SK-N-MC (cell line): ENCODE measurements at regions not wholly inside any gene's neighbourhood (a gene's known extent, or its start where the extent isn't known, plus 50 kb on each side); places are given as distances from the start of the nearest gene placed in this dataset.

Experiments used
- DNase-seq: peaks from one replicate; pipeline ENCODE4 v3.0.0-alpha.2; 2011; ENCODE audit warnings: low read depth, low spot score
- H3K27ac ChIP-seq: fragments of 200-600 bp; sonication (generic); 2 replicates; pipeline ENCODE4 v1.5.1; 2016; ENCODE audit warnings: mixed run types
- H3K36me3 ChIP-seq: fragments of 200-600 bp; sonication (generic); 2 replicates; pipeline ENCODE4 v1.6.1; 2017; ENCODE audit warnings: antibody characterized with exemption, low read length, mixed read lengths; ENCODE audit not compliant: insufficient read depth
- H3K4me3 ChIP-seq: fragments of 200-600 bp; sonication (generic); 2 replicates; pipeline ENCODE4 v1.5.1; 2016
- H3K9ac ChIP-seq: fragments of 200-600 bp; sonication (generic); 2 replicates; pipeline ENCODE4 v1.8.0; 2017; ENCODE audit warnings: mixed run types, mixed read lengths; ENCODE audit not compliant: insufficient read length
- H3K9me3 ChIP-seq: fragments of 200-600 bp; sonication (generic); 2 replicates; pipeline ENCODE4 v1.6.1; 2017; ENCODE audit warnings: low read depth, mild to moderate bottlenecking, antibody characterized with exemption, low read length, moderate library complexity, mixed read lengths
- EZH2 ChIP-seq: fragments of 200-600 bp; sonication (generic); IDR thresholded peaks from one replicate; pipeline ENCODE4 v1.6.1; 2017; ENCODE audit warnings: antibody characterized with exemption
- FOXP2 ChIP-seq: optimal IDR thresholded peaks from 2 replicates; pipeline ENCODE3; 2011; ENCODE audit warnings: mild to moderate bottlenecking, moderate library complexity; ENCODE audit not compliant: insufficient read depth; ENCODE audit errors: extremely low read length, control extremely low read depth
- POLR2AphosphoS5 ChIP-seq: IDR thresholded peaks from 2 replicates; pipeline ENCODE4 v1.6.1; 2012; ENCODE audit warnings: mild to moderate bottlenecking, low read depth, low read length, borderline replicate concordance

DNA sequence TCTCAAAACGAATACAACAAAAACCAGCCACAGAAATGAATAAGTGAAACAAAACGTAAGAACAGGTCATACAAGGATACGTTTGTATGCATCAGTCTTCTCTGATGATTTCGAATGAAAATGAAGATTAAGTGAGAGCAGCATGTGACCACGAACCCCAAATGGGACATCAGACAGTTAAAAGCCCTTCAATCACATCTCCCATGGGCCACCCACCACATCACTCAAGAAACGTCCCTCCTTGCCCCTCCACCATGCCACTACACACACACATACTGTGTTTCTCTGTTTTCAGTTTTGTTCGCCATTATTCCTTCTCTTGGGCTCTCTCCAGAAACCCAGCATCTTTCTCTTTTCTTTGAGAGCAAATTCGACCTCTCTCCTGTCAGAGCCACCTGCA lies 355.6 kb upstream of the KAZN start:
- no peak overlapping the region for H3K9ac ChIP-seq
- no peaks in the 10 kb centered on the region for H3K9me3 ChIP-seq
- H3K36me3 ChIP-seq: no peaks in the 10 kb centered on the region
- no peak overlapping the region for H3K4me3 ChIP-seq
- TF ChIP-seq EZH2 (no peak), FOXP2 (no peak), POLR2AphosphoS5 (no peak)
- no peak overlapping the region for H3K27ac ChIP-seq
- DNase-seq: no peak

- Histone ChIP-seq H3K9me3 (no peaks in the 10 kb centered on the region), H3K4me3 (no peak overlapping the region), H3K27ac (no peak overlapping the region), H3K9ac (no peak overlapping the region), H3K36me3 (no peaks in the 10 kb centered on the region)
- TF ChIP-seq EZH2 (no peak), FOXP2 (no peak), POLR2AphosphoS5 (no peak)
- no peak for DNase-seq
These were observed 352.5 kb upstream of the KAZN start for GRCh38 chr1:14245954-14246353.

GRCh38 chr1:14246471-14246870 lies 352.0 kb upstream of the KAZN start:
- TF ChIP-seq POLR2AphosphoS5 (no peak), EZH2 (no peak), FOXP2 (no peak)
- no peak overlapping the region for H3K4me3 ChIP-seq
- DNase-seq: no peak
- H3K9me3 ChIP-seq: no peaks in the 10 kb centered on the region
- H3K9ac ChIP-seq: no peak overlapping the region
- no peaks in the 10 kb centered on the region for H3K36me3 ChIP-seq
- H3K27ac ChIP-seq: no peak overlapping the region

DNA sequence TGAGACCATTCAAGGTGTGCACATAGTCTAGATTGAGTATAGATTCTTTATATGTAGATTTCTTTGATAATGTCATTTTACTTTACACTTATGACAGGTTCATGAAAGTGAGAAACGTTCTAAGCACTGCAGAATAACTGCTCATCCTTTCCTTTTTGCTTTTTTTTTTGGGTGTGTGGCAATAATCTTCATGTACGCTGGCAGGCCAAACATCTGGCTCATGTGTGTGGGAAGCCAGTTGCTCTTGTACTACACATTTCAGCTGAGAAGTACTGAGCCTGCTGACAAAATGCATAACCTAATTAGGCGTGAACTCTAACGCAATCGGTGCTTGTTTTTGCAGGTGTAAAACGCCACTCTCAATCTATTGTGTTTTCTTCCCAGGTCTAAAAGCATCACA lies 350.8 kb upstream of the KAZN start:
- Histone ChIP-seq H3K27ac (no peak overlapping the region), H3K4me3 (no peak overlapping the region), H3K9me3 (no peaks in the 10 kb centered on the region), H3K9ac (no peak overlapping the region), H3K36me3 (no peaks in the 10 kb centered on the region)
- no peak for TF ChIP-seq EZH2
- no peak for TF ChIP-seq POLR2AphosphoS5
- TF ChIP-seq FOXP2: no peak
- no peak for DNase-seq

DNA sequence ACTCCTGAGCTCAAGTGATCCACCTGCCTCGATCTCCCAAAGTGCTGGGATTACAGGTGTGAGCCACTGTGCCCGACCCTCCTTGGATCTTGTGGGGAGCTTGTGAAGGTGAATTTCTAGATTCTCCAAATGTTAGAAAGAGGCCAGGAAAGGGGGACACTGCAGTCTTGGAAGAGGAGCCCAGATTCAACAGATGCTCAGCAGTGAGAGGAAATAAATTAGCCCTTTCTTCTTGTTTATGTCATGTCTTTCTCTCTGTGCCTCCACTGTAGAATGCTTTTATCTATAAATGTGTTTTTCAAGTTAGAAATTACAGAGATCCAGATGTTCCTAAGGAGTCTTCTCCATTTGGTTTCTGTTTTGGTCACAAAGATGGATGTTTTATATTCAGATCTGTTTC lies 346.6 kb upstream of the KAZN start:
- no peak overlapping the region for H3K27ac ChIP-seq
- H3K9me3 ChIP-seq: no peaks in the 10 kb centered on the region
- TF ChIP-seq EZH2 (no peak), FOXP2 (no peak), POLR2AphosphoS5 (no peak)
- DNase-seq: no peak
- H3K36me3 ChIP-seq: no peaks in the 10 kb centered on the region
- H3K9ac ChIP-seq: no peak overlapping the region
- no peak overlapping the region for H3K4me3 ChIP-seq

DNA sequence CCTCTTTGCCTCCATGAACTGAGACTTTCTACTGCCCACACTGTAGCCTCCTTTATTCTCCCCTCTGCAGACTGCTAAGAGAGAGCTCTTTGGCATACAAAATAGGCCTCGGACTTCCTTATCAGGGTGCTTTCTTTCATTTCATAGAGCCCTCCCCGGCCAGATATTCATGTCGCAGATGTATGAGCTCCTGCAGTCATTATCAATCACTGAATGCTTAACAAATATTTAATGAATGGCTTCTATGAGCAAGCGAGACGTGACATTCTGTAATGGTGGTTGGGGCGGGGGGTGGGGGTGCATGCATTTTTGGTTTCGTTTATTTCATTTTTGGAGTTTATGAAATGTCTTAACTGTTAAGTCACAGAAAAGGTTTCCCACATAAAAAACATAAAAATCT lies 344.8 kb upstream of the KAZN start:
- no peak for DNase-seq
- Histone ChIP-seq H3K9ac (no peak overlapping the region), H3K36me3 (no peaks in the 10 kb centered on the region), H3K4me3 (no peak overlapping the region), H3K27ac (no peak overlapping the region), H3K9me3 (no peaks in the 10 kb centered on the region)
- TF ChIP-seq FOXP2: no peak
- no peak for TF ChIP-seq POLR2AphosphoS5
- TF ChIP-seq EZH2: no peak

- H3K9me3 ChIP-seq: no peaks in the 10 kb centered on the region
- H3K27ac ChIP-seq: no peak overlapping the region
- no peak for DNase-seq
- TF ChIP-seq EZH2 (no peak), FOXP2 (no peak), POLR2AphosphoS5 (no peak)
- no peak overlapping the region for H3K4me3 ChIP-seq
- H3K9ac ChIP-seq: no peak overlapping the region
- H3K36me3 ChIP-seq: no peaks in the 10 kb centered on the region
These were observed 344.2 kb upstream of the KAZN start for GRCh38 chr1:14254251-14254650.

GRCh38 chr1:14255233-14255632 lies 343.3 kb upstream of the KAZN start:
- H3K36me3 ChIP-seq: no peaks in the 10 kb centered on the region
- H3K9ac ChIP-seq: no peak overlapping the region
- no peak for DNase-seq
- no peaks in the 10 kb centered on the region for H3K9me3 ChIP-seq
- no peak overlapping the region for H3K4me3 ChIP-seq
- no peak overlapping the region for H3K27ac ChIP-seq
- TF ChIP-seq POLR2AphosphoS5: no peak

GRCh38 chr1:14255711-14256110 lies 342.8 kb upstream of the KAZN start:
- Histone ChIP-seq H3K27ac (no peak overlapping the region), H3K9ac (no peak overlapping the region), H3K9me3 (no peaks in the 10 kb centered on the region), H3K36me3 (no peaks in the 10 kb centered on the region), H3K4me3 (no peak overlapping the region)
- TF ChIP-seq FOXP2: no peak
- no peak for TF ChIP-seq POLR2AphosphoS5
- TF ChIP-seq EZH2: no peak
- DNase-seq: no peak

GRCh38 chr1:14259191-14259757 lies 339.2 kb upstream of the KAZN start:
- Histone ChIP-seq H3K9me3 (no peaks in the 10 kb centered on the region), H3K27ac (no peak overlapping the region), H3K36me3 (no peaks in the 10 kb centered on the region), H3K4me3 (no peak overlapping the region), H3K9ac (no peak overlapping the region)
- TF ChIP-seq EZH2 (no peak), POLR2AphosphoS5 (no peak), FOXP2 (no peak)
- no peak for DNase-seq
